K562 (cell line): ENCODE measurements at regions not wholly inside any gene's neighbourhood (a gene's known extent, or its start where the extent isn't known, plus 50 kb on each side); places are given as distances from the start of the nearest gene placed in this dataset.

ENCODE experiments used
- ATAC-seq: fragments of 200-7000 bp; cut with Tn5 transposase; 3 replicates; pipeline ENCODE4 v1.9.1; 2020; ENCODE audit warnings: moderate library complexity
- BruUV-seq: library from RNA; stranded (reverse); fragments of 400-500 nt; replicated peaks from 2 replicates; lab custom pipeline; 2021; lab: Mats Ljungman, UMichigan
- CTCF ChIA-PET: fragments of 300-600 bp; formaldehyde crosslinking; extraction: SDS; loops from one replicate; lab custom pipeline; 2021; ENCODE audit warnings: low intra/inter-chr PET ratio; lab: Yijun Ruan, JAX
- POLR2A ChIA-PET: fragments of 300-600, 350-650 bp; sonication (Branson Sonifier 250); formaldehyde crosslinking; extraction: SDS; loops from one replicate; lab custom pipeline; 2021; ENCODE audit warnings: antibody characterized with exemption, inconsistent platforms; lab: Yijun Ruan, JAX
- DNase-seq, 4 experiments: peaks; one replicate each; pipeline versions ENCODE4 v3.0.0 to v3.0.0-alpha.2; 2011 to 2018; ENCODE audit warnings: low spot score in 3 of 4, mixed read lengths in 3 of 4; ENCODE audit errors: extremely low read depth in 1 of 4
- FAIRE-seq: peaks from 2 replicates; lab custom pipeline; 2011; peaks lifted over from hg19 to GRCh38; lab: Jason Lieb, UNC
- H2AFZ ChIP-seq: 2 replicates; pipeline ENCODE4 v1.6.0; 2011; ENCODE audit warnings: low read depth, low read length, control low read depth, inconsistent platforms
- H3K27ac ChIP-seq: fragments of 200-600 bp; 3 replicates; pipeline ENCODE4 v1.8.0; 2011; ENCODE audit warnings: low read depth, mild to moderate bottlenecking, control low read depth, inconsistent platforms, low read length, moderate library complexity, mixed read lengths; ENCODE audit errors: extremely low read depth
- H3K27me3 ChIP-seq, 2 experiments: fragments of 300-600 bp in 1 of 2; 2 replicates in 1 of 2; 3 replicates in 1 of 2; pipeline versions ENCODE4 v1.6.0 to v1.8.0; 2011; ENCODE audit warnings: inconsistent platforms in 2 of 2, low read length in 2 of 2, mild to moderate bottlenecking in 1 of 2, mixed read lengths in 1 of 2, moderate library complexity in 1 of 2; ENCODE audit not compliant: control insufficient read depth in 2 of 2, insufficient read depth in 2 of 2
- H3K36me3 ChIP-seq: fragments of 300-600 bp; 3 replicates; pipeline ENCODE4 v1.8.0; 2011; ENCODE audit warnings: mild to moderate bottlenecking, low read length, inconsistent platforms; ENCODE audit not compliant: control insufficient read depth, insufficient read depth
- H3K4me1 ChIP-seq, 2 experiments: fragments of 200-600 bp in 1 of 2; replicated peaks in 1 of 2; 2 replicates in 1 of 2; 3 replicates in 1 of 2; pipeline versions ENCODE4 v1.5.1 to v1.8.0; 2011; ENCODE audit warnings: inconsistent platforms in 2 of 2, low read length in 2 of 2, mild to moderate bottlenecking in 1 of 2, mixed read lengths in 1 of 2, moderate library complexity in 1 of 2; ENCODE audit not compliant: control insufficient read depth in 2 of 2, insufficient read depth in 2 of 2
- H3K4me2 ChIP-seq: 2 replicates; pipeline ENCODE4 v1.6.1; 2011; ENCODE audit warnings: low read length, control low read depth, inconsistent platforms, mixed read lengths; ENCODE audit not compliant: insufficient read depth
- H3K4me3 ChIP-seq: fragments of 200-600 bp; sonication (generic), shearing (Covaris generic); 2 replicates; pipeline ENCODE4 v1.5.1; 2016; ENCODE audit warnings: control low read depth, inconsistent platforms
- H3K79me2 ChIP-seq: fragments of 200-600 bp; 3 replicates; pipeline ENCODE4 v1.8.0; 2011; ENCODE audit warnings: low read length, inconsistent platforms; ENCODE audit not compliant: control insufficient read depth, insufficient read depth
- H3K9ac ChIP-seq, 2 experiments: 2 replicates each; pipeline versions ENCODE4 v1.6.0 to v1.6.1; 2011; ENCODE audit warnings: low read depth in 2 of 2, low read length in 2 of 2, control low read depth in 1 of 2, inconsistent platforms in 1 of 2, mild to moderate bottlenecking in 1 of 2, mixed read lengths in 1 of 2; ENCODE audit not compliant: insufficient read depth in 1 of 2
- H3K9me1 ChIP-seq: one replicate; pipeline ENCODE4 v1.6.0; 2011; ENCODE audit warnings: inconsistent platforms, mild to moderate bottlenecking, low read length, moderate library complexity; ENCODE audit not compliant: control insufficient read depth, insufficient read depth
- H3K9me3 ChIP-seq: replicated peaks from 2 replicates; pipeline ENCODE4 v1.5.1; 2011; ENCODE audit warnings: low read depth, low read length, inconsistent platforms; ENCODE audit not compliant: control insufficient read depth, insufficient read depth
- H4K20me1 ChIP-seq: replicated peaks from 2 replicates; pipeline ENCODE4 v1.6.1; 2011; ENCODE audit warnings: low read length, inconsistent platforms, mixed read lengths; ENCODE audit not compliant: control insufficient read depth, insufficient read depth
- FUS ChIP-seq: fragments of 200-400 bp; formaldehyde crosslinking; optimal IDR thresholded peaks from 2 replicates; pipeline ENCODE3; 2017; ENCODE audit warnings: low read depth, low read length
- HMG20A ChIP-seq: fragments of 450-650 bp; formaldehyde crosslinking; conservative IDR thresholded peaks from 2 replicates; pipeline ENCODE4 v1.4.0; 2020; ENCODE audit warnings: mild to moderate bottlenecking, mixed read lengths
- KDM1A ChIP-seq, 2 experiments: fragments of 450-650 bp; IDR thresholded peaks; 2 replicates each; pipeline ENCODE4 v1.6.1; 2016; ENCODE audit warnings: mild to moderate bottlenecking in 2 of 2
- PURB ChIP-seq: sonication (generic); formaldehyde crosslinking; IDR thresholded peaks from 2 replicates; pipeline ENCODE4 v1.9.0; 2021; ENCODE audit warnings: low read depth, mild to moderate bottlenecking, missing genetic modification reagents
- SMAD4 ChIP-seq: fragments of 250-450 bp; sonication (Bioruptor Pico); conservative IDR thresholded peaks from 2 replicates; pipeline ENCODE4 v1.8.0; 2021; ENCODE audit warnings: inconsistent platforms, mild to moderate bottlenecking, moderate library complexity
- YY1 ChIP-seq, 3 experiments: IDR thresholded peaks; 2 replicates each; pipeline ENCODE4 v1.6.1; 2011; ENCODE audit warnings: low read length in 2 of 3, mild to moderate bottlenecking in 2 of 3, moderate library complexity in 2 of 3, borderline replicate concordance in 1 of 3, control low read depth in 1 of 3, low read depth in 1 of 3; ENCODE audit not compliant: insufficient read depth in 3 of 3, insufficient replicate concordance in 2 of 3, control insufficient read depth in 1 of 3, insufficient read length in 1 of 3; ENCODE audit errors: extremely low read depth in 1 of 3
- ZNF197 ChIP-seq: fragments of 200-800 bp; sonication (Bioruptor generic); IDR thresholded peaks from 2 replicates; pipeline ENCODE4 v1.6.1; 2016; ENCODE audit warnings: low read depth, missing genetic modification characterization, missing compliant biosample characterization
- ZNF717 ChIP-seq: fragments of 250-450 bp; sonication (Bioruptor Pico); IDR thresholded peaks from 2 replicates; pipeline ENCODE4 v1.5.0; 2021
- ZNF785 ChIP-seq: fragments of 250-450 bp; sonication (Bioruptor Pico); IDR thresholded peaks from 2 replicates; pipeline ENCODE4 v1.4.0; 2020; ENCODE audit warnings: mild to moderate bottlenecking
- WGBS: fragments of 100-300 bp; shearing (Covaris generic); methylation state at CpG from one replicate; pipeline ENCODE4 v1.1.6; 2016; ENCODE audit warnings: low coverage, mixed read lengths; ENCODE audit not compliant: insufficient coverage; ENCODE audit errors: missing lambda C conversion rate; 5-methylcytosine and 5-hydroxymethylcytosine counted together
- in situ Hi-C: fragments of 300-500 bp; cut with MboI; formaldehyde crosslinking; loops from 4 replicates; pipeline ENCODE4 v1.15.0; 2018; ENCODE audit warnings: inconsistent platforms, mixed read lengths
- intact Hi-C: fragments of 100-400 bp; cut with micrococcal nuclease; formaldehyde crosslinking; loops from 2 replicates; pipeline ENCODE4 v1.14.2; 2022
- TF ChIP-seq, protein P1 (sequence below): IDR thresholded peaks from 2 replicates; pipeline ENCODE4 v1.6.1; 2014; ENCODE audit warnings: antibody characterized with exemption
- TF ChIP-seq, protein P2 (sequence below): fragments of 450-650 bp; IDR thresholded peaks from 2 replicates; pipeline ENCODE4 v1.6.1; 2017; ENCODE audit warnings: antibody characterized with exemption
- TF ChIP-seq, protein P3 (sequence below): fragments of 150-350 bp; IDR thresholded peaks from 2 replicates; pipeline ENCODE4 v1.6.1; 2014; ENCODE audit warnings: low read depth, mild to moderate bottlenecking, low read length, borderline replicate concordance
- TF ChIP-seq, protein P4 (sequence below): sonication (generic); formaldehyde crosslinking; IDR thresholded peaks from 2 replicates; pipeline ENCODE4 v1.8.1; 2023; ENCODE audit warnings: mild to moderate bottlenecking, missing genetic modification reagents

DNA sequence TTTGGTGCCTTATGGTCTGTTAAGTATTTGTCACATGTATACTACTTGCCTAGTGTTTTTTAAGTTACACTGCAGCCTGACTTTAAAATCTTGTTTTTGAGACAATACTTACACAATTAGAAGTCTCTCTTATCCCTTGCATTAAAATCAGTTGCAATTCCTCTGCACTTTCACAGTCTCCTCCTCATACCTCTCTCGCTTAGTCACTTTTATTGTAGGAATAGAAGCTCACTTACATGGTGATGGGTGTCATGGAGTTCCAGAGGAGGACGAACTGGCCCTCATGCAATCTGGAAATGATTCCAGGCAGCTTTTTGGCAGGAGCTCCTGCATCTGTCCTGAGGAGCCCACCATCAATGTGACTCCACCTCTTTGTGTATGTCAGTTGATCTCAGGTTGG lies 238.4 kb upstream of the TBC1D5 start:
- no peak overlapping the region for H2AFZ ChIP-seq
- H3K27ac ChIP-seq, result no peak overlapping the region
- no peak for DNase-seq
- H3K4me2 ChIP-seq, result no peak overlapping the region
- BruUV-seq, result no TSS peak
- no peaks in the 10 kb centered on the region for H3K79me2 ChIP-seq
- ATAC-seq, result no peak
- FAIRE-seq, result no peak
- H3K9ac ChIP-seq, result no peak overlapping the region
- no peak overlapping the region for H3K4me3 ChIP-seq
- H3K27me3 ChIP-seq, result peaks cover 0 to 3% of the 10 kb centered on the region in 2 experiments; a peak in 2 of 5 replicates
- H3K36me3 ChIP-seq, result no peaks in the 10 kb centered on the region
- ChIA-PET POLR2A (no interaction called here), CTCF (no interaction called here)
- H4K20me1 ChIP-seq, result 0 out of 2 replicates have a peak, but pooled peaks cover 3% of the 10 kb centered on the region
- H3K9me1 ChIP-seq, result no peaks in the 10 kb centered on the region
- WGBS, result 0% methylated on average over 2 of the region's 2 CpGs
- intact Hi-C loops, result no loop called here
- no peaks in the 10 kb centered on the region for H3K9me3 ChIP-seq
- H3K4me1 ChIP-seq, result no peaks in the 10 kb centered on the region
- in situ Hi-C loops, result no loop called here
- TF ChIP-seq ZNF197 (CRISPR knock-in tag) (no peak), KDM1A (IDR thresholded peaks at IDR 0.05) (no peak), FUS (no peak), SMAD4 (CRISPR knock-in tag) (no peak), PURB (CRISPR knock-in tag) (no peak), ZNF785 (no peak), HMG20A (CRISPR knock-in tag) (no peak), YY1 (IDR thresholded peaks at IDR 0.05; ENCODE audit: borderline replicate concordance in 1 of 3, control insufficient read depth in 1 of 3, extremely low read depth in 1 of 3, insufficient read depth in 3 of 3, insufficient read length in 1 of 3, insufficient replicate concordance in 2 of 3, low read depth in 1 of 3, low read length in 2 of 3) (no peak), ZNF717 (no peak)
- TF ChIP-seq, protein P1, sequence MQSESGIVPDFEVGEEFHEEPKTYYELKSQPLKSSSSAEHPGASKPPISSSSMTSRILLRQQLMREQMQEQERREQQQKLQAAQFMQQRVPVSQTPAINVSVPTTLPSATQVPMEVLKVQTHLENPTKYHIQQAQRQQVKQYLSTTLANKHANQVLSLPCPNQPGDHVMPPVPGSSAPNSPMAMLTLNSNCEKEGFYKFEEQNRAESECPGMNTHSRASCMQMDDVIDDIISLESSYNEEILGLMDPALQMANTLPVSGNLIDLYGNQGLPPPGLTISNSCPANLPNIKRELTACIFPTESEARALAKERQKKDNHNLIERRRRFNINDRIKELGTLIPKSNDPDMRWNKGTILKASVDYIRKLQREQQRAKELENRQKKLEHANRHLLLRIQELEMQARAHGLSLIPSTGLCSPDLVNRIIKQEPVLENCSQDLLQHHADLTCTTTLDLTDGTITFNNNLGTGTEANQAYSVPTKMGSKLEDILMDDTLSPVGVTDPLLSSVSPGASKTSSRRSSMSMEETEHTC, result no peak
- TF ChIP-seq, protein P2, sequence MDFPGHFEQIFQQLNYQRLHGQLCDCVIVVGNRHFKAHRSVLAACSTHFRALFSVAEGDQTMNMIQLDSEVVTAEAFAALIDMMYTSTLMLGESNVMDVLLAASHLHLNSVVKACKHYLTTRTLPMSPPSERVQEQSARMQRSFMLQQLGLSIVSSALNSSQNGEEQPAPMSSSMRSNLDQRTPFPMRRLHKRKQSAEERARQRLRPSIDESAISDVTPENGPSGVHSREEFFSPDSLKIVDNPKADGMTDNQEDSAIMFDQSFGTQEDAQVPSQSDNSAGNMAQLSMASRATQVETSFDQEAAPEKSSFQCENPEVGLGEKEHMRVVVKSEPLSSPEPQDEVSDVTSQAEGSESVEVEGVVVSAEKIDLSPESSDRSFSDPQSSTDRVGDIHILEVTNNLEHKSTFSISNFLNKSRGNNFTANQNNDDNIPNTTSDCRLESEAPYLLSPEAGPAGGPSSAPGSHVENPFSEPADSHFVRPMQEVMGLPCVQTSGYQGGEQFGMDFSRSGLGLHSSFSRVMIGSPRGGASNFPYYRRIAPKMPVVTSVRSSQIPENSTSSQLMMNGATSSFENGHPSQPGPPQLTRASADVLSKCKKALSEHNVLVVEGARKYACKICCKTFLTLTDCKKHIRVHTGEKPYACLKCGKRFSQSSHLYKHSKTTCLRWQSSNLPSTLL, result no peak
- TF ChIP-seq, protein P3, sequence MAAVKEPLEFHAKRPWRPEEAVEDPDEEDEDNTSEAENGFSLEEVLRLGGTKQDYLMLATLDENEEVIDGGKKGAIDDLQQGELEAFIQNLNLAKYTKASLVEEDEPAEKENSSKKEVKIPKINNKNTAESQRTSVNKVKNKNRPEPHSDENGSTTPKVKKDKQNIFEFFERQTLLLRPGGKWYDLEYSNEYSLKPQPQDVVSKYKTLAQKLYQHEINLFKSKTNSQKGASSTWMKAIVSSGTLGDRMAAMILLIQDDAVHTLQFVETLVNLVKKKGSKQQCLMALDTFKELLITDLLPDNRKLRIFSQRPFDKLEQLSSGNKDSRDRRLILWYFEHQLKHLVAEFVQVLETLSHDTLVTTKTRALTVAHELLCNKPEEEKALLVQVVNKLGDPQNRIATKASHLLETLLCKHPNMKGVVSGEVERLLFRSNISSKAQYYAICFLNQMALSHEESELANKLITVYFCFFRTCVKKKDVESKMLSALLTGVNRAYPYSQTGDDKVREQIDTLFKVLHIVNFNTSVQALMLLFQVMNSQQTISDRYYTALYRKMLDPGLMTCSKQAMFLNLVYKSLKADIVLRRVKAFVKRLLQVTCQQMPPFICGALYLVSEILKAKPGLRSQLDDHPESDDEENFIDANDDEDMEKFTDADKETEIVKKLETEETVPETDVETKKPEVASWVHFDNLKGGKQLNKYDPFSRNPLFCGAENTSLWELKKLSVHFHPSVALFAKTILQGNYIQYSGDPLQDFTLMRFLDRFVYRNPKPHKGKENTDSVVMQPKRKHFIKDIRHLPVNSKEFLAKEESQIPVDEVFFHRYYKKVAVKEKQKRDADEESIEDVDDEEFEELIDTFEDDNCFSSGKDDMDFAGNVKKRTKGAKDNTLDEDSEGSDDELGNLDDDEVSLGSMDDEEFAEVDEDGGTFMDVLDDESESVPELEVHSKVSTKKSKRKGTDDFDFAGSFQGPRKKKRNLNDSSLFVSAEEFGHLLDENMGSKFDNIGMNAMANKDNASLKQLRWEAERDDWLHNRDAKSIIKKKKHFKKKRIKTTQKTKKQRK, result no peak
- TF ChIP-seq, protein P4, sequence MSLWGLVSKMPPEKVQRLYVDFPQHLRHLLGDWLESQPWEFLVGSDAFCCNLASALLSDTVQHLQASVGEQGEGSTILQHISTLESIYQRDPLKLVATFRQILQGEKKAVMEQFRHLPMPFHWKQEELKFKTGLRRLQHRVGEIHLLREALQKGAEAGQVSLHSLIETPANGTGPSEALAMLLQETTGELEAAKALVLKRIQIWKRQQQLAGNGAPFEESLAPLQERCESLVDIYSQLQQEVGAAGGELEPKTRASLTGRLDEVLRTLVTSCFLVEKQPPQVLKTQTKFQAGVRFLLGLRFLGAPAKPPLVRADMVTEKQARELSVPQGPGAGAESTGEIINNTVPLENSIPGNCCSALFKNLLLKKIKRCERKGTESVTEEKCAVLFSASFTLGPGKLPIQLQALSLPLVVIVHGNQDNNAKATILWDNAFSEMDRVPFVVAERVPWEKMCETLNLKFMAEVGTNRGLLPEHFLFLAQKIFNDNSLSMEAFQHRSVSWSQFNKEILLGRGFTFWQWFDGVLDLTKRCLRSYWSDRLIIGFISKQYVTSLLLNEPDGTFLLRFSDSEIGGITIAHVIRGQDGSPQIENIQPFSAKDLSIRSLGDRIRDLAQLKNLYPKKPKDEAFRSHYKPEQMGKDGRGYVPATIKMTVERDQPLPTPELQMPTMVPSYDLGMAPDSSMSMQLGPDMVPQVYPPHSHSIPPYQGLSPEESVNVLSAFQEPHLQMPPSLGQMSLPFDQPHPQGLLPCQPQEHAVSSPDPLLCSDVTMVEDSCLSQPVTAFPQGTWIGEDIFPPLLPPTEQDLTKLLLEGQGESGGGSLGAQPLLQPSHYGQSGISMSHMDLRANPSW (CRISPR knock-in tag), result no peak
